Liver (tissue), 8 donors: ENCODE measurements at regions not wholly inside any gene's neighbourhood (a gene's known extent, or its start where the extent isn't known, plus 50 kb on each side); places are given as distances from the start of the nearest gene placed in this dataset.

Source experiments
- DNase-seq: peaks from one replicate; pipeline ENCODE4 v3.0.0-alpha.2; 2017; ENCODE audit warnings: low spot score
- H3K27ac ChIP-seq, 2 donors: one replicate each; pipeline ENCODE4 v1.7.0; 2013; ENCODE audit warnings: inconsistent platforms in 2 of 2, low read length in 2 of 2, control low read depth in 1 of 2, low read depth in 1 of 2, mild to moderate bottlenecking in 1 of 2
- H3K27me3 ChIP-seq, 4 donors: one replicate each; pipeline versions ENCODE4 v1.6.1 to v1.7.0; 2013; ENCODE audit warnings: low read length in 3 of 4, inconsistent platforms in 1 of 4, mild to moderate bottlenecking in 1 of 4, moderate library complexity in 1 of 4; ENCODE audit not compliant: control insufficient read depth in 4 of 4, insufficient read depth in 4 of 4
- H3K36me3 ChIP-seq, 4 donors: one replicate each; pipeline versions ENCODE4 v1.6.1 to v1.7.0; 2013; ENCODE audit warnings: low read length in 3 of 4, mild to moderate bottlenecking in 3 of 4, low read depth in 1 of 4, moderate library complexity in 1 of 4; ENCODE audit not compliant: control insufficient read depth in 4 of 4, insufficient read depth in 3 of 4
- H3K4me1 ChIP-seq, 4 donors: one replicate each; pipeline versions ENCODE4 v1.6.1 to v1.7.0; 2013; ENCODE audit warnings: low read length in 3 of 4, mild to moderate bottlenecking in 3 of 4, moderate library complexity in 1 of 4; ENCODE audit not compliant: control insufficient read depth in 4 of 4, insufficient read depth in 4 of 4
- H3K4me3 ChIP-seq, 3 donors: one replicate each; pipeline versions ENCODE4 v1.6.1 to v1.7.0; 2013; ENCODE audit warnings: low read length in 3 of 3, control low read depth in 1 of 3, low read depth in 1 of 3, mild to moderate bottlenecking in 1 of 3
- H3K9ac ChIP-seq, 2 donors: one replicate each; pipeline ENCODE4 v1.7.0; 2013; ENCODE audit warnings: low read length in 2 of 2, mild to moderate bottlenecking in 2 of 2, moderate library complexity in 2 of 2, control low read depth in 1 of 2, low read depth in 1 of 2
- H3K9me3 ChIP-seq, 4 donors: one replicate each; pipeline versions ENCODE4 v1.6.1 to v1.7.0; 2013; ENCODE audit warnings: low read length in 3 of 4; ENCODE audit not compliant: control insufficient read depth in 4 of 4
- ATF3 ChIP-seq: IDR thresholded peaks from 2 replicates; pipeline ENCODE4 v1.6.1; 2016; ENCODE audit warnings: antibody characterized with exemption
- CTCF ChIP-seq: fragments of 150-350 bp; IDR thresholded peaks from 2 replicates; pipeline ENCODE4 v1.5.1; 2017; ENCODE audit warnings: improper control_type of control experiment, low read depth, low read length; ENCODE audit not compliant: missing input control
- EGR1 ChIP-seq, 2 donors: IDR thresholded peaks; 2 replicates each; pipeline ENCODE4 v1.6.1; 2016 to 2018; ENCODE audit warnings: antibody characterized with exemption in 2 of 2, low read depth in 2 of 2
- FOXA1 ChIP-seq: IDR thresholded peaks from 2 replicates; pipeline ENCODE4 v1.6.1; 2016; ENCODE audit warnings: antibody characterized with exemption
- FOXA2 ChIP-seq: IDR thresholded peaks from 2 replicates; pipeline ENCODE4 v1.6.1; 2016; ENCODE audit warnings: antibody characterized with exemption
- GABPA ChIP-seq, 2 donors: IDR thresholded peaks in 1 of 2; conservative IDR thresholded peaks in 1 of 2; 2 replicates each; pipeline ENCODE4 v1.6.1; 2016; ENCODE audit warnings: antibody characterized with exemption in 2 of 2, mild to moderate bottlenecking in 1 of 2, moderate library complexity in 1 of 2
- HNF4A ChIP-seq, 2 donors: conservative IDR thresholded peaks; 2 replicates each; pipeline ENCODE4 v1.6.1; 2016; ENCODE audit warnings: antibody characterized with exemption in 2 of 2, mild to moderate bottlenecking in 2 of 2
- HNF4G ChIP-seq: IDR thresholded peaks from 2 replicates; pipeline ENCODE4 v1.6.1; 2016; ENCODE audit warnings: antibody characterized with exemption
- JUND ChIP-seq, 2 donors: IDR thresholded peaks; 2 replicates each; pipeline ENCODE4 v1.6.1; 2016; ENCODE audit warnings: antibody characterized with exemption in 2 of 2
- MAX ChIP-seq: IDR thresholded peaks from 2 replicates; pipeline ENCODE4 v1.6.1; 2016; ENCODE audit warnings: antibody characterized with exemption
- NR2F2 ChIP-seq: IDR thresholded peaks from 2 replicates; pipeline ENCODE4 v1.6.1; 2016; ENCODE audit warnings: antibody characterized with exemption
- RAD21 ChIP-seq, 2 donors: IDR thresholded peaks; 2 replicates each; pipeline ENCODE4 v1.6.1; 2016; ENCODE audit warnings: antibody characterized with exemption in 2 of 2, mild to moderate bottlenecking in 2 of 2
- REST ChIP-seq: IDR thresholded peaks from 2 replicates; pipeline ENCODE4 v1.6.1; 2016; ENCODE audit warnings: antibody characterized with exemption, mild to moderate bottlenecking
- RXRA ChIP-seq, 2 donors: IDR thresholded peaks; 2 replicates each; pipeline ENCODE4 v1.6.1; 2017 to 2018; ENCODE audit warnings: antibody characterized with exemption in 2 of 2, mild to moderate bottlenecking in 1 of 2
- SP1 ChIP-seq: IDR thresholded peaks from 2 replicates; pipeline ENCODE4 v1.6.1; 2018; ENCODE audit warnings: antibody characterized with exemption, mild to moderate bottlenecking
- TAF1 ChIP-seq: conservative IDR thresholded peaks from 2 replicates; pipeline ENCODE4 v1.6.1; 2016; ENCODE audit warnings: antibody characterized with exemption, mild to moderate bottlenecking
- YY1 ChIP-seq: IDR thresholded peaks from 2 replicates; pipeline ENCODE4 v1.6.1; 2016; ENCODE audit warnings: antibody characterized with exemption, mild to moderate bottlenecking
- ZBTB33 ChIP-seq: IDR thresholded peaks from 2 replicates; pipeline ENCODE4 v1.6.1; 2016; ENCODE audit warnings: antibody characterized with exemption
- WGBS: extraction: QIAGEN DNeasy Blood & Tissue Kit; methylation state at CpG from one replicate; pipeline ENCODE4 v1.1.7; 2013; 5-methylcytosine and 5-hydroxymethylcytosine counted together
- donor health status: healthy.
- donor health status: healthy.
- donor health status: healthy.
- donor health status: healthy.
- donor health status: healthy.

GRCh38 chr5:96297290-96297689 is 135.8 kb downstream of the PCSK1 start:
- Histone ChIP-seq H3K9me3 (peaks cover 0 to 6% (median 0%) of the 10 kb centered on the region in 4 donors), H3K27ac (peak overlapping the region; percentile 79 to 88), H3K27me3 (no peaks in the 10 kb centered on the region), H3K9ac (peak overlapping the region in 1 of 2 donors; percentile 18), H3K4me3 (no peak overlapping the region), H3K4me1 (peaks cover 6 to 27% (median 18%) of the 10 kb centered on the region in 4 donors), H3K36me3 (no peaks in the 10 kb centered on the region)
- 38% methylated on average over 1 of the region's 1 CpG for WGBS
- TF ChIP-seq JUND (IDR thresholded peaks at IDR 0.05) (peak; percentile 39 to 41), FOXA1 (no peak), ATF3 (peak; percentile 60), RAD21 (IDR thresholded peaks at IDR 0.05) (peak in 1 of 2 donors; percentile 39)
- no peak for DNase-seq

GRCh38 chr5:96294884-96295202 is 138.2 kb downstream of the PCSK1 start:
- H3K27ac ChIP-seq = peak overlapping the region; percentile 76 to 77
- H3K36me3 ChIP-seq = no peaks in the 10 kb centered on the region
- TF ChIP-seq HNF4G (no peak), SP1 (peak; percentile 6)

GRCh38 chr5:96293966-96294883 is 138.8 kb downstream of the PCSK1 start:
- Histone ChIP-seq H3K4me1 (peaks cover 6 to 29% (median 18%) of the 10 kb centered on the region in 4 donors), H3K4me3 (no peak overlapping the region), H3K9ac (peak overlapping the region in 1 of 2 donors; percentile 58), H3K36me3 (no peaks in the 10 kb centered on the region), H3K9me3 (no peaks in the 10 kb centered on the region), H3K27ac (peak overlapping the region; percentile 76 to 89), H3K27me3 (no peaks in the 10 kb centered on the region)
- 37% methylated on average over 2 of the region's 2 CpGs for WGBS
- DNase-seq = no peak
- no peak for TF ChIP-seq NR2F2
- TF ChIP-seq REST = no peak
- peak; percentile 27 for TF ChIP-seq ZBTB33
- TF ChIP-seq FOXA2 = peak; percentile 37
- no peak for TF ChIP-seq CTCF
- peak; percentile 16 to 56 for TF ChIP-seq RXRA (IDR thresholded peaks at IDR 0.05)
- no peak for TF ChIP-seq ATF3
- peak; percentile 51 for TF ChIP-seq YY1
- TF ChIP-seq JUND (IDR thresholded peaks at IDR 0.05) = no peak
- TF ChIP-seq TAF1 = no peak
- peak; percentile 16 for TF ChIP-seq SP1
- TF ChIP-seq GABPA (IDR thresholded peaks at IDR 0.05 in 1 of 2, conservative IDR thresholded peaks at IDR 0.05 in 1 of 2) = no peak
- no peak for TF ChIP-seq HNF4G
- TF ChIP-seq FOXA1 = no peak
- peak; percentile 31 to 36 for TF ChIP-seq RAD21 (IDR thresholded peaks at IDR 0.05)
- no peak for TF ChIP-seq EGR1 (IDR thresholded peaks at IDR 0.05; ENCODE audit: low read depth in 2 of 2)
- peak in 1 of 2 donors; percentile 25 for TF ChIP-seq HNF4A (conservative IDR thresholded peaks at IDR 0.05)
- peak; percentile 79 for TF ChIP-seq MAX

More at GRCh38 chr5:96294884-96295202, 138.2 kb downstream of the PCSK1 start:
- Histone ChIP-seq H3K4me1 (peaks cover 6 to 31% (median 19%) of the 10 kb centered on the region in 4 donors), H3K4me3 (no peak overlapping the region), H3K9ac (no peak overlapping the region), H3K9me3 (no peaks in the 10 kb centered on the region), H3K27me3 (no peaks in the 10 kb centered on the region)
- DNase-seq = no peak
